ENCODE measurements at regions not wholly inside any gene's neighbourhood (a gene's known extent, or its start where the extent isn't known, plus 50 kb on each side); places are given as distances from the start of the nearest gene placed in this dataset.

DNA sequence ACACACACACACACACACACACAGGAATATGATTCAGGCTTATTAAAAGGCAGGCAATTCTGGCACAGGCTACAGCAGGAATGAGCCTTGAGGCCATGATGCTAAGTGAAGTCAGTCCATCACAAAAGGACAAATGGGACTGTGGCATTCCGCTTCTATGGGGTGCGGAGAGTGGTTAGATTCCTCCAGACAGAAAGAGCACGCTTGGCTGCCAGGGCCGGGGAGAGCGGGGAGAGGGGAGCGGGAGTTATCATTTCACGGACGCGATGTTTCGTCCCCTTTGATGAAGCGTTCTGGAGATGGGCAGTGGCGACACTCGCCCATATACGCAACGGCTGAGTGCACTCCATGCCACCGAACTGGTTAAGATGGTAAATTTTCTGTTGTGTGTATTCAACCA is 58.5 kb upstream of the FAM174B start:
- TF ChIP-seq, protein P1, sequence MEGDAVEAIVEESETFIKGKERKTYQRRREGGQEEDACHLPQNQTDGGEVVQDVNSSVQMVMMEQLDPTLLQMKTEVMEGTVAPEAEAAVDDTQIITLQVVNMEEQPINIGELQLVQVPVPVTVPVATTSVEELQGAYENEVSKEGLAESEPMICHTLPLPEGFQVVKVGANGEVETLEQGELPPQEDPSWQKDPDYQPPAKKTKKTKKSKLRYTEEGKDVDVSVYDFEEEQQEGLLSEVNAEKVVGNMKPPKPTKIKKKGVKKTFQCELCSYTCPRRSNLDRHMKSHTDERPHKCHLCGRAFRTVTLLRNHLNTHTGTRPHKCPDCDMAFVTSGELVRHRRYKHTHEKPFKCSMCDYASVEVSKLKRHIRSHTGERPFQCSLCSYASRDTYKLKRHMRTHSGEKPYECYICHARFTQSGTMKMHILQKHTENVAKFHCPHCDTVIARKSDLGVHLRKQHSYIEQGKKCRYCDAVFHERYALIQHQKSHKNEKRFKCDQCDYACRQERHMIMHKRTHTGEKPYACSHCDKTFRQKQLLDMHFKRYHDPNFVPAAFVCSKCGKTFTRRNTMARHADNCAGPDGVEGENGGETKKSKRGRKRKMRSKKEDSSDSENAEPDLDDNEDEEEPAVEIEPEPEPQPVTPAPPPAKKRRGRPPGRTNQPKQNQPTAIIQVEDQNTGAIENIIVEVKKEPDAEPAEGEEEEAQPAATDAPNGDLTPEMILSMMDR (IDR thresholded peaks at IDR 0.05) = no peak
- TF ChIP-seq POLR2A (IDR thresholded peaks at IDR 0.05; ENCODE audit: low read depth) (no peak), POLR2AphosphoS5 (IDR thresholded peaks at IDR 0.05) (no peak), EP300 (IDR thresholded peaks at IDR 0.05) (no peak)

Data from esophagus muscularis mucosa (tissue), 4 donors.